ENCODE measurements at regions not wholly inside any gene's neighbourhood (a gene's known extent, or its start where the extent isn't known, plus 50 kb on each side); places are given as distances from the start of the nearest gene placed in this dataset.

- TF ChIP-seq CTCF (IDR thresholded peaks at IDR 0.05 in 4 of 5, conservative IDR thresholded peaks at IDR 0.05 in 1 of 5) (no peak), POLR2A (IDR thresholded peaks at IDR 0.05) (no peak)
Observed at GRCh38 chr10:85193796-85194195, 865.4 kb downstream of the CCSER2 start.
